ENCODE measurements at regions not wholly inside any gene's neighbourhood (a gene's known extent, or its start where the extent isn't known, plus 50 kb on each side); places are given as distances from the start of the nearest gene placed in this dataset.

GRCh38 chr15:47265686-47266085 lies 451.6 kb upstream of the SEMA6D start:
- TF ChIP-seq GATA3 (IDR thresholded peaks at IDR 0.05; ENCODE audit: low read depth, low read length) = no peak
- no peak for TF ChIP-seq GATA2 (IDR thresholded peaks at IDR 0.05; ENCODE audit: low read depth, low read length)

DNA sequence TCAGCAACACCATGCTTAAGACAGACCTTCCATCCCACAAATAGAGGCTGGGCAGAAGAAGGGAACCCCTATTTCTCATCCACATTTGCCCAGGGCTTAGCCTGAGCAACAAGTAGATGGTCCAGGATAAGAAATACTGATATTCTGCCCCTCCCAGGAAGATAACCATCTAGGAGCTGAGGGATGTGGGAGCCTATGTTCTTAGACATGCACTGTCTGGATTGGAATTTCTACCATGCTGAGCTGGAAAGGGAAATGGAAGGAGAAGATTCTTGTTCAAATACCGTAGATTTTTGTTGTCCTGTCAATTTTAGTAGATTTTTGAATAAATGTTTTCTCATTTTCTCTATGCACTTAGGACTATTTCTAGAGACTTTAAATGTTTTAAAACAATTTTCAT lies 450.7 kb upstream of the SEMA6D start:
- TF ChIP-seq GATA3 (IDR thresholded peaks at IDR 0.05; ENCODE audit: low read depth, low read length) = no peak
- no peak for TF ChIP-seq GATA2 (IDR thresholded peaks at IDR 0.05; ENCODE audit: low read depth, low read length)

- TF ChIP-seq GATA2 (IDR thresholded peaks at IDR 0.05; ENCODE audit: low read depth, low read length) = no peak
- TF ChIP-seq GATA3 (IDR thresholded peaks at IDR 0.05; ENCODE audit: low read depth, low read length) = no peak
Measured at GRCh38 chr15:47273864-47274263, 443.4 kb upstream of the SEMA6D start.

- no peak for TF ChIP-seq GATA3 (IDR thresholded peaks at IDR 0.05; ENCODE audit: low read depth, low read length)
- no peak for TF ChIP-seq GATA2 (IDR thresholded peaks at IDR 0.05; ENCODE audit: low read depth, low read length)
Measured at GRCh38 chr15:47283246-47283645, 434.1 kb upstream of the SEMA6D start.

DNA sequence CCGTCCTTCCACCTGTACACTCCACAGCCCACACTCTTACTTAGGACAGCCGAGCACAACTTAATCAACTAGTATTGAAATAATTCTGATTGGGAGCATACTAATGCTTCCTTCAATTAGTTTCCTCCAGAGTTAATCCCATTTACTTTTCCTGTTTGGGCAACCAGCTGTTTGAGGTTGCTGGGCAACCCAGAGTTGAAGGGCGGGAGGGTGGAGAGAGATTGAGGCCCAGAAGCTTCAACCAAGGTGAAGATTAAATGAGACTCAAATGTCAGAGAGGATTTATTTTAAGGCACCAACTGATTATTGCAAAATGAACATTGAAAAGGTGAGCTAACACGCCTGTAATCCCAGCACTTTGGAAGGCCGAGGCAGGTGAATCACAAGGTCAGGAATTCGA lies 428.5 kb upstream of the SEMA6D start:
- TF ChIP-seq GATA2 (IDR thresholded peaks at IDR 0.05; ENCODE audit: low read depth, low read length) (no peak), GATA3 (IDR thresholded peaks at IDR 0.05; ENCODE audit: low read depth, low read length) (no peak)

GRCh38 chr15:47289656-47290055 lies 427.6 kb upstream of the SEMA6D start:
- TF ChIP-seq GATA3 (IDR thresholded peaks at IDR 0.05; ENCODE audit: low read depth, low read length) (no peak), GATA2 (IDR thresholded peaks at IDR 0.05; ENCODE audit: low read depth, low read length) (no peak)

DNA sequence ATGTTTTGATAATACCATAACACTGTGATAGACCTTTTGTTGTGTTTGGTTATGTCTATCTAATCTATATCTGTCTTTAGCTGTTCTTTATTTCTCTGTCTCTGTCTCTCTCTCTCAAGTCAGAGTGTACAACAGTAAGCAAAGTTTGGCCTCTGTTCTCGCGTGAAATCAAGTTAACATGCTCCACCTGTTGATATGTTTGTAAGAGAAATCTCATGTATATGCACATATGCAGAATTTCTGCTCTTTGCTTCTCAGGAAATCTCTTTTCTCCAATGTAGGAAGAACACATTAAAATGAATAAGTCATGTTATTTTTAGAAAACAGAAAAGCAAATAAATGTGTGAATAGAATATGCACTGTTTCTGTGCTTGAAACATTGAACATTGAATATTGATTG lies 425.5 kb upstream of the SEMA6D start:
- TF ChIP-seq GATA3 (IDR thresholded peaks at IDR 0.05; ENCODE audit: low read depth, low read length) (no peak), GATA2 (IDR thresholded peaks at IDR 0.05; ENCODE audit: low read depth, low read length) (no peak)

- TF ChIP-seq GATA3 (IDR thresholded peaks at IDR 0.05; ENCODE audit: low read depth, low read length) (no peak), GATA2 (IDR thresholded peaks at IDR 0.05; ENCODE audit: low read depth, low read length) (no peak)
Measured at GRCh38 chr15:47292638-47293190, 424.6 kb upstream of the SEMA6D start.

DNA sequence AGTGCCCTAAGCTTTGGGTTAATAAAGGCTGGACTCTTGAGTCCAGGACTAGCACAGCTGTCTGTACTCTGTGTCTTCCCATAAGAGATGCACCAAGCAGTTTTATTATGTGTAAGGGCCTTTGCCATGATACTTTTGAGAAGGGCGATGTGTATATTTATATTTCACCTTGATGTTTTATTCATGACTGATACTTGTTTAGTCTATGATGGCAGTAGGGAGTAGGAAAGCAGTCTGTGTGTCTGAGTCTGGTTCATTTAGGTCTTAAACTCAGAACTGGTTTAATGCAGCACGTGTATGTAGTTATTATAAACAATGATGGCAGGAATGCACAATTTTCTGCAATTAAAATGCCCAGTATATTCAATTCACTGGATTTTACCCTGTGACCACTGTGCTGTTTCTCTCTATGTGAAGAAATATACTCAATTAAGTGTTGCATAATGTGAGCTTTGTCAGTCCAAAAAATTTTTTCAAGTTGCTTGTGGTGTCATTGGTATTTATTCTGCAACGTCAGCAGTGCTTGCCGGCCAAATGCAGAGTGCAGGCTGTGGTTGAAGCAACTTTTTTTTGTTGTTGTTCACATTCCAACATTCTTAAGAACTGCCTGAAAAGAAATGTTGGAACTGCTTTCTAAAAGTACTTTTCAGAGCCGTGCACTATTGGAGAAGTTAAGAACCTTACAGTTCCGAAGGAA lies 423.7 kb upstream of the SEMA6D start:
- TF ChIP-seq GATA2 (IDR thresholded peaks at IDR 0.05; ENCODE audit: low read depth, low read length) (no peak), GATA3 (IDR thresholded peaks at IDR 0.05; ENCODE audit: low read depth, low read length) (no peak)

GRCh38 chr15:47294765-47295259 lies 422.5 kb upstream of the SEMA6D start:
- no peak for TF ChIP-seq GATA3 (IDR thresholded peaks at IDR 0.05; ENCODE audit: low read depth, low read length)
- TF ChIP-seq GATA2 (IDR thresholded peaks at IDR 0.05; ENCODE audit: low read depth, low read length) = no peak

- TF ChIP-seq GATA2 (IDR thresholded peaks at IDR 0.05; ENCODE audit: low read depth, low read length) (no peak), GATA3 (IDR thresholded peaks at IDR 0.05; ENCODE audit: low read depth, low read length) (no peak)
Measured at GRCh38 chr15:47296881-47297280, 420.4 kb upstream of the SEMA6D start.

- TF ChIP-seq GATA2 (IDR thresholded peaks at IDR 0.05; ENCODE audit: low read depth, low read length) = no peak
- TF ChIP-seq GATA3 (IDR thresholded peaks at IDR 0.05; ENCODE audit: low read depth, low read length) = no peak
Measured at GRCh38 chr15:47299846-47300434, 417.4 kb upstream of the SEMA6D start.

- no peak for TF ChIP-seq GATA2 (IDR thresholded peaks at IDR 0.05; ENCODE audit: low read depth, low read length)
- TF ChIP-seq GATA3 (IDR thresholded peaks at IDR 0.05; ENCODE audit: low read depth, low read length) = no peak
Measured at GRCh38 chr15:47300596-47300995, 416.7 kb upstream of the SEMA6D start.

- TF ChIP-seq GATA3 (IDR thresholded peaks at IDR 0.05; ENCODE audit: low read depth, low read length) (no peak), GATA2 (IDR thresholded peaks at IDR 0.05; ENCODE audit: low read depth, low read length) (no peak)
Measured at GRCh38 chr15:47301481-47301880, 415.8 kb upstream of the SEMA6D start.

GRCh38 chr15:47304656-47305055 lies 412.6 kb upstream of the SEMA6D start:
- no peak for TF ChIP-seq GATA2 (IDR thresholded peaks at IDR 0.05; ENCODE audit: low read depth, low read length)
- TF ChIP-seq GATA3 (IDR thresholded peaks at IDR 0.05; ENCODE audit: low read depth, low read length) = no peak
